ENCODE measurements at regions not wholly inside any gene's neighbourhood (a gene's known extent, or its start where the extent isn't known, plus 50 kb on each side); places are given as distances from the start of the nearest gene placed in this dataset.

GRCh38 chr7:86320341-86320740 lies 323.4 kb upstream of the GRM3 start:
- no peak for DNase-seq (ENCODE audit: low read depth in 4 of 6, low spot score in 6 of 6)
- Histone ChIP-seq H3K4me1 (ENCODE audit: control insufficient read depth, insufficient read depth, low read length) (no peaks in the 10 kb centered on the region), H3K27me3 (ENCODE audit: control insufficient read depth, insufficient read depth, low read length) (no peaks in the 10 kb centered on the region), H3K36me3 (ENCODE audit: control insufficient read depth, insufficient read depth, low read length) (no peaks in the 10 kb centered on the region), H3K4me3 (ENCODE audit: low read depth, low read length) (no peak overlapping the region), H3K9me3 (ENCODE audit: control insufficient read depth, insufficient read depth, low read length) (no peaks in the 10 kb centered on the region), H3K27ac (ENCODE audit: low read depth, low read length) (no peak overlapping the region)

GRCh38 chr7:86313842-86314241 lies 329.9 kb upstream of the GRM3 start:
- Histone ChIP-seq H3K9me3 (ENCODE audit: control insufficient read depth, insufficient read depth, low read length) (no peaks in the 10 kb centered on the region), H3K4me1 (ENCODE audit: control insufficient read depth, insufficient read depth, low read length) (no peaks in the 10 kb centered on the region), H3K27ac (ENCODE audit: low read depth, low read length) (no peak overlapping the region), H3K4me3 (ENCODE audit: low read depth, low read length) (no peak overlapping the region), H3K27me3 (ENCODE audit: control insufficient read depth, insufficient read depth, low read length) (no peaks in the 10 kb centered on the region), H3K36me3 (ENCODE audit: control insufficient read depth, insufficient read depth, low read length) (no peaks in the 10 kb centered on the region)
- no peak for DNase-seq (ENCODE audit: low read depth in 4 of 6, low spot score in 6 of 6)
- WGBS (ENCODE audit: insufficient coverage): 60% methylated on average over 1 of the region's 2 CpGs

- H3K9me3 ChIP-seq (ENCODE audit: control insufficient read depth, insufficient read depth, low read length): no peaks in the 10 kb centered on the region
- H3K4me1 ChIP-seq (ENCODE audit: control insufficient read depth, insufficient read depth, low read length): no peaks in the 10 kb centered on the region
- DNase-seq (ENCODE audit: low read depth in 4 of 6, low spot score in 6 of 6): no peak
- H3K27ac ChIP-seq (ENCODE audit: low read depth, low read length): no peak overlapping the region
- WGBS (ENCODE audit: insufficient coverage): no CpG with 5 or more reads among the region's 3 CpGs
- no peaks in the 10 kb centered on the region for H3K36me3 ChIP-seq (ENCODE audit: control insufficient read depth, insufficient read depth, low read length)
- H3K4me3 ChIP-seq (ENCODE audit: low read depth, low read length): no peak overlapping the region
- no peaks in the 10 kb centered on the region for H3K27me3 ChIP-seq (ENCODE audit: control insufficient read depth, insufficient read depth, low read length)
Observed at GRCh38 chr7:86301301-86301700, 342.4 kb upstream of the GRM3 start.

- DNase-seq (ENCODE audit: low read depth in 4 of 6, low spot score in 6 of 6): peak in 1 of 6 donors; percentile 3
- WGBS (ENCODE audit: insufficient coverage): 80% methylated on average over 1 of the region's 2 CpGs
- H3K4me1 ChIP-seq (ENCODE audit: control insufficient read depth, insufficient read depth, low read length): no peaks in the 10 kb centered on the region
Observed at GRCh38 chr7:86295526-86295925, 348.2 kb upstream of the GRM3 start.

GRCh38 chr7:86282014-86282682 lies 361.6 kb upstream of the GRM3 start:
- no peak for DNase-seq (ENCODE audit: low read depth in 4 of 6, low spot score in 6 of 6)
- Histone ChIP-seq H3K9me3 (ENCODE audit: control insufficient read depth, insufficient read depth, low read length) (peaks cover 2% of the 10 kb centered on the region), H3K27me3 (ENCODE audit: control insufficient read depth, insufficient read depth, low read length) (no peaks in the 10 kb centered on the region), H3K27ac (ENCODE audit: low read depth, low read length) (no peak overlapping the region), H3K4me1 (ENCODE audit: control insufficient read depth, insufficient read depth, low read length) (no peaks in the 10 kb centered on the region), H3K4me3 (ENCODE audit: low read depth, low read length) (no peak overlapping the region), H3K36me3 (ENCODE audit: control insufficient read depth, insufficient read depth, low read length) (no peaks in the 10 kb centered on the region)
- WGBS (ENCODE audit: insufficient coverage): 98% methylated on average over 33 of the region's 38 CpGs

More at GRCh38 chr7:86295526-86295925, 348.2 kb upstream of the GRM3 start:
- no peak overlapping the region for H3K4me3 ChIP-seq (ENCODE audit: low read depth, low read length)
- no peaks in the 10 kb centered on the region for H3K36me3 ChIP-seq (ENCODE audit: control insufficient read depth, insufficient read depth, low read length)
- H3K27me3 ChIP-seq (ENCODE audit: control insufficient read depth, insufficient read depth, low read length): no peaks in the 10 kb centered on the region
- H3K9me3 ChIP-seq (ENCODE audit: control insufficient read depth, insufficient read depth, low read length): no peaks in the 10 kb centered on the region
- H3K27ac ChIP-seq (ENCODE audit: low read depth, low read length): no peak overlapping the region

GRCh38 chr7:86280150-86280549 lies 363.6 kb upstream of the GRM3 start:
- Histone ChIP-seq H3K36me3 (ENCODE audit: control insufficient read depth, insufficient read depth, low read length) (no peaks in the 10 kb centered on the region), H3K27ac (ENCODE audit: low read depth, low read length) (no peak overlapping the region), H3K27me3 (ENCODE audit: control insufficient read depth, insufficient read depth, low read length) (no peaks in the 10 kb centered on the region), H3K4me1 (ENCODE audit: control insufficient read depth, insufficient read depth, low read length) (no peaks in the 10 kb centered on the region), H3K4me3 (ENCODE audit: low read depth, low read length) (no peak overlapping the region), H3K9me3 (ENCODE audit: control insufficient read depth, insufficient read depth, low read length) (no peaks in the 10 kb centered on the region)
- no peak for DNase-seq (ENCODE audit: low read depth in 4 of 6, low spot score in 6 of 6)

- no peaks in the 10 kb centered on the region for H3K4me1 ChIP-seq (ENCODE audit: control insufficient read depth, insufficient read depth, low read length)
- no peaks in the 10 kb centered on the region for H3K27me3 ChIP-seq (ENCODE audit: control insufficient read depth, insufficient read depth, low read length)
- no peak overlapping the region for H3K4me3 ChIP-seq (ENCODE audit: low read depth, low read length)
- no peaks in the 10 kb centered on the region for H3K36me3 ChIP-seq (ENCODE audit: control insufficient read depth, insufficient read depth, low read length)
- whole genome bisulfite sequencing (ENCODE audit: insufficient coverage): no CpG with 5 or more reads among the region's 2 CpGs
- no peak overlapping the region for H3K27ac ChIP-seq (ENCODE audit: low read depth, low read length)
- DNase-seq (ENCODE audit: low read depth in 4 of 6, low spot score in 6 of 6): no peak
- no peaks in the 10 kb centered on the region for H3K9me3 ChIP-seq (ENCODE audit: control insufficient read depth, insufficient read depth, low read length)
Observed at GRCh38 chr7:86262781-86263180, 380.9 kb upstream of the GRM3 start.

- H3K27ac ChIP-seq (ENCODE audit: low read depth, low read length): no peak overlapping the region
- no peaks in the 10 kb centered on the region for H3K4me1 ChIP-seq (ENCODE audit: control insufficient read depth, insufficient read depth, low read length)
- H3K36me3 ChIP-seq (ENCODE audit: control insufficient read depth, insufficient read depth, low read length): no peaks in the 10 kb centered on the region
- no peak for DNase-seq (ENCODE audit: low read depth in 4 of 6, low spot score in 6 of 6)
- WGBS (ENCODE audit: insufficient coverage): 97% methylated on average over 4 of the region's 4 CpGs
- peaks cover 2% of the 10 kb centered on the region for H3K9me3 ChIP-seq (ENCODE audit: control insufficient read depth, insufficient read depth, low read length)
- H3K4me3 ChIP-seq (ENCODE audit: low read depth, low read length): no peak overlapping the region
- H3K27me3 ChIP-seq (ENCODE audit: control insufficient read depth, insufficient read depth, low read length): no peaks in the 10 kb centered on the region
Observed at GRCh38 chr7:86257894-86258293, 385.8 kb upstream of the GRM3 start.

- DNase-seq (ENCODE audit: low read depth in 4 of 6, low spot score in 6 of 6): no peak
- Histone ChIP-seq H3K36me3 (ENCODE audit: control insufficient read depth, insufficient read depth, low read length) (no peaks in the 10 kb centered on the region), H3K27me3 (ENCODE audit: control insufficient read depth, insufficient read depth, low read length) (no peaks in the 10 kb centered on the region), H3K9me3 (ENCODE audit: control insufficient read depth, insufficient read depth, low read length) (peaks cover 2% of the 10 kb centered on the region), H3K4me1 (ENCODE audit: control insufficient read depth, insufficient read depth, low read length) (no peaks in the 10 kb centered on the region), H3K27ac (ENCODE audit: low read depth, low read length) (no peak overlapping the region), H3K4me3 (ENCODE audit: low read depth, low read length) (no peak overlapping the region)
- WGBS (ENCODE audit: insufficient coverage): 100% methylated on average over 2 of the region's 2 CpGs
Observed at GRCh38 chr7:86252406-86252805, 391.3 kb upstream of the GRM3 start.

GRCh38 chr7:86248977-86249376 lies 394.7 kb upstream of the GRM3 start:
- H3K27me3 ChIP-seq (ENCODE audit: control insufficient read depth, insufficient read depth, low read length): no peaks in the 10 kb centered on the region
- no peaks in the 10 kb centered on the region for H3K36me3 ChIP-seq (ENCODE audit: control insufficient read depth, insufficient read depth, low read length)
- no CpG with 5 or more reads among the region's 1 CpG for WGBS (ENCODE audit: insufficient coverage)
- no peak for DNase-seq (ENCODE audit: low read depth in 4 of 6, low spot score in 6 of 6)
- no peaks in the 10 kb centered on the region for H3K9me3 ChIP-seq (ENCODE audit: control insufficient read depth, insufficient read depth, low read length)
- no peak overlapping the region for H3K4me3 ChIP-seq (ENCODE audit: low read depth, low read length)
- H3K4me1 ChIP-seq (ENCODE audit: control insufficient read depth, insufficient read depth, low read length): no peaks in the 10 kb centered on the region
- H3K27ac ChIP-seq (ENCODE audit: low read depth, low read length): no peak overlapping the region

Measured in spinal cord (tissue), 9 donors.